Stimulated activated memory B cell treated with anti-CD40 and anti-IgM and Interleukin-4, amounts not matched to agents 10 μg/mL and 1 μg/mL and 100 μg/mL, for 72 hours (primary cell): ENCODE measurements at regions not wholly inside any gene's neighbourhood (a gene's known extent, or its start where the extent isn't known, plus 50 kb on each side); places are given as distances from the start of the nearest gene placed in this dataset.
"Not testable (repeated sequence)": the region's sequence is repeated elsewhere in the genome, so short reads cannot be mapped to it uniquely, and the experiment has no call there.

Source experiments
- ATAC-seq: fragments of 150-1000 bp; cut with Tn5 transposase; 2 replicates; pipeline ENCODE4 v1.10.0; 2021
- H3K27ac Mint-ChIP-seq: one replicate; pipeline ENCODE4 v1.8.0; 2022; ENCODE audit warnings: mild to moderate bottlenecking, mixed read lengths
- H3K27me3 Mint-ChIP-seq: one replicate; pipeline ENCODE4 v1.8.0; 2022; ENCODE audit warnings: mixed read lengths
- H3K36me3 Mint-ChIP-seq: one replicate; pipeline ENCODE4 v1.8.0; 2022; ENCODE audit warnings: mixed read lengths
- H3K4me1 Mint-ChIP-seq: one replicate; pipeline ENCODE4 v1.8.0; 2022; ENCODE audit warnings: mixed read lengths
- H3K4me3 Mint-ChIP-seq: one replicate; pipeline ENCODE4 v1.8.0; 2022; ENCODE audit warnings: mild to moderate bottlenecking, moderate library complexity, mixed read lengths
- H3K9me3 Mint-ChIP-seq: one replicate; pipeline ENCODE4 v1.8.0; 2022; ENCODE audit warnings: mixed read lengths

DNA sequence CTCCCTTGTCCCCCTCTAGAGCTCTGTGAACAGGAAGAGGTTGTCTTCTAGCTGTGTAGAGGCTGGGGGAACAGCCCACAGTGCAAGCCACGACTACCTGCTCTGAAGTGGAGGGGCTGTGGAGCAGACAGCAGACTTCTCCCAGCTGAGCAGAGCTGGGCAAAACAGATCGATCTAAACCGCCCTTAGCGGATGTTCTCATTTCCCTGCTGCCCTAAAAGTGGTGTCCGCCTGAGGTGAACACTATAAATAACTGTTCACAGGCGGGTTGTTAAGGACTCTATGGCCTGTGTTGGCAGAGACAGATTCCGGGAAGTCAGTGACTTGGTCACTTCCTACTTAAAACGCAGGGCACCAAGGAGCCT is 203.2 kb downstream of the RHOU start:
- H3K27me3 Mint-ChIP-seq, result peaks cover 34% of the 10 kb centered on the region
- no peak overlapping the region for H3K27ac Mint-ChIP-seq
- ATAC-seq, result no peak
- H3K4me1 Mint-ChIP-seq, result no peaks in the 10 kb centered on the region
- no peak overlapping the region for H3K4me3 Mint-ChIP-seq
- no peaks in the 10 kb centered on the region for H3K9me3 Mint-ChIP-seq
- H3K36me3 Mint-ChIP-seq, result no peaks in the 10 kb centered on the region

DNA sequence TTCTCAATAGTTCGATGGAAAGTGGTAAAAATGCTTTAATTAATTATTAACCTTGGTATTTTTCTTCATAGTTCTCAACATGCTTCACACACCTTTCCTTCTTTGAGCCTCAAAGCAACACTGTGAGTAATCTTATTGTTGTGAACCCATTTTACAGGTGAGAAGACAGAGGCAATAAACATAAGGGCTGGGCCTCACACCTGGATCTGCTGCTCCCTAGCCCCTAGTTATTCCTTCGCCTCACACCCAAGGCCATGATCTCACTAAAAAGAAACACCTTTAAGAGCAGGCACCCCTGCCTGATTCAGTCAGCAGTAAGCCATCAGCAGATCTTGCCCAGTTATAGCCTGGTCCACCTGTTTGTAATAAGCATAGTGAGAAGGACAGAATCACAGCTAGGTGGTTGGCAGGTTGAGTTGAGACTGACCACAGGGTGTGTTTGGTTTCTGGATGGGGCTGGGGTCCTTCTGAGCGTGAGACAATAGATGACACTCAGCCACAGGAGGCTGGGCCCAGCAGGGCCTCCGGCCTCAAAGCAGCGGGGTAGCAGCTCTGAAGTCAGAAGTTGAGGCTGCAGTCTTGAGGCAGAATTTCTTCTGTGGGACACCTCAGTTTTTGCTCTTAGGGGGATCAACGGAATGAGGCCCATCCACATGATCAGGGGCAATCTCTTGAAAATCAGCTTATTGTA is 203.9 kb downstream of the RHOU start:
- no peaks in the 10 kb centered on the region for H3K4me1 Mint-ChIP-seq
- no peak overlapping the region for H3K27ac Mint-ChIP-seq
- H3K9me3 Mint-ChIP-seq, result no peaks in the 10 kb centered on the region
- no peak overlapping the region for H3K4me3 Mint-ChIP-seq
- peak; percentile 6 for ATAC-seq
- no peaks in the 10 kb centered on the region for H3K36me3 Mint-ChIP-seq
- peaks cover 28% of the 10 kb centered on the region for H3K27me3 Mint-ChIP-seq

GRCh38 chr1:228939881-228940392 is 204.7 kb downstream of the RHOU start:
- Mint-ChIP-seq H3K27ac (no peak overlapping the region), H3K4me1 (no peaks in the 10 kb centered on the region), H3K4me3 (no peak overlapping the region), H3K36me3 (no peaks in the 10 kb centered on the region), H3K9me3 (no peaks in the 10 kb centered on the region), H3K27me3 (peaks cover 20% of the 10 kb centered on the region)
- no peak for ATAC-seq

DNA sequence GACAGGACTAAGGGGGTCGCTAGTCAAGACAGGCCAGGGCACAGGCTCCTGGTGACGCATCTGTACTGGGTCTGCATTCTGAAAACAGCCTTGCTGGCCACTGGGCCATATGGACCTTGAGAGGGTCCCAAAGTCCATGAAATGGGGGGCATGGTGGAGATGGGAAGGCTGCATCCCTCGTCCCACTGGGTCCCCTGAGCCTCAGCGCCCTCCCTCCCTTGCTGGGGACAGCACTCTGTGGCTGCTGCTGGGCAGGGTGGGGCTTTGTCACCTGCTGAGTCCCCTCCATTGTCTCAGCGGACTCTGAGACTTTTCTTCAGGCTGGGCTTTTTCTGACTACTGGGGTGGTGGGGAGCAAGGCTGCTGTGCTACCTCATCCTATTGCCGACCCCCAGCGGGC is 205.2 kb downstream of the RHOU start:
- H3K27ac Mint-ChIP-seq, result no peak overlapping the region
- no peaks in the 10 kb centered on the region for H3K9me3 Mint-ChIP-seq
- no peak for ATAC-seq
- no peak overlapping the region for H3K4me3 Mint-ChIP-seq
- peaks cover 17% of the 10 kb centered on the region for H3K27me3 Mint-ChIP-seq
- no peaks in the 10 kb centered on the region for H3K36me3 Mint-ChIP-seq
- no peaks in the 10 kb centered on the region for H3K4me1 Mint-ChIP-seq

- Mint-ChIP-seq H3K36me3 (no peaks in the 10 kb centered on the region), H3K4me3 (no peak overlapping the region), H3K27me3 (peaks cover 17% of the 10 kb centered on the region), H3K27ac (no peak overlapping the region), H3K9me3 (no peaks in the 10 kb centered on the region), H3K4me1 (no peaks in the 10 kb centered on the region)
- ATAC-seq, result no peak
Measured at GRCh38 chr1:228940926-228941325, 205.6 kb downstream of the RHOU start.

DNA sequence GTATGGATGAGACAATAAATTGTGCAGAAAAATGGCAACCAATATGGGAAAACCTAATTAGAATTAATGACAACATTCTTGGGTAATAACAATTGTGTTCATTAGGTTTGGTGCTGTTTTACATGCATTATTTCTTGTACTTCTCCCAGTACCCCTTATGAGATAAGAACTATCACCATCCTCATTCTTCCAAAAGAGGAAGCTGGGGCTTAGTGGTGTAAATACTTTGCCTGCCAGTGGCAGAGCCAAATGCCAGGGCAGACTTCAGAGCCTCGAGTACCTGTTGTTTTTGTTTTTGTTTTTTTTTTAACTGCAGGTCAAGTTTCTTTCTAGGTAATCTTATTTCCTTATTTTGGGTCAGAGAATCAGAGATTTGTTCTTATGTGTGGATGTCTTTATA is 206.4 kb downstream of the RHOU start:
- Mint-ChIP-seq H3K36me3 (no peaks in the 10 kb centered on the region), H3K9me3 (no peaks in the 10 kb centered on the region), H3K4me1 (no peaks in the 10 kb centered on the region), H3K27ac (no peak overlapping the region), H3K27me3 (peaks cover 11% of the 10 kb centered on the region), H3K4me3 (no peak overlapping the region)
- no peak for ATAC-seq

DNA sequence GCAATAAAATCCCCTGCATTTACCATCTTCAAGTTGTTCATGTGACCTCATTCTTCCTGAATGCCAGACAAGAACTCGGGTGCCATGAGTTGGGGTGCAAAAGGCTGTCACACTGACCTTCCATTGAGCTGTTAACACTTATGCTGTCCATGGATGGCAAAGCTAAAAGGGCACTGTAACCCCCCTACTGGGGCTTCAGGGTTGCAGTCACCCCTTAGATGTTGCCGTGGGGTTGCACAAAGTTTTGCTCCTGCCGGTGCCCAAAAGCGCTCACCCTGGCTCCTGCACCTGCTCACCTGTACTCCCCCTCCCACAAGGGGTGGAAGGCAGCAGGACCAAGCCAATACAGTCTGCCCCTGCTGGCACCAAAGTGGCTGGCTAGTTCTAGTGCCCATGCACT is 208.2 kb downstream of the RHOU start:
- Mint-ChIP-seq H3K27ac (no peak overlapping the region), H3K36me3 (no peaks in the 10 kb centered on the region), H3K27me3 (no peaks in the 10 kb centered on the region), H3K9me3 (no peaks in the 10 kb centered on the region), H3K4me3 (no peak overlapping the region), H3K4me1 (no peaks in the 10 kb centered on the region)
- no peak for ATAC-seq

DNA sequence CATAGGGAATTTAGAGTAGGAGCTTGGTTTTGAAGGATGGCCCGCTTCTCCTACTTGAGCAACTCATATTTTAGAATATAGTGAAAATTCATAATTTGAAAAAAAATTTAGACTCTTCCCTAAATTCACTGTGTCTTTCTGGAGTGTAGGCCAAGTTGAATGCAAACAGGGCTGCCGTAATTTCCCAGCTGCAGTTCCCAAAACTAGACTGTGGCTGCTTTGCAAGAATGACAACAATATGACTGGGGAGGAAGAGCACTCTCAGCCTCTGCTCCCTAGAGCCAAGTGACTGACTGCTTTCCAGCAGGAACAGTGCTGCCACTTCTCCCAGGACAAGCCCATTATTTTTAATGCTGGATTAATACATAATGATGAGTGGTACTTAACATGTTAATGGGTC is 209.0 kb downstream of the RHOU start:
- no peak for ATAC-seq
- Mint-ChIP-seq H3K27me3 (no peaks in the 10 kb centered on the region), H3K4me3 (no peak overlapping the region), H3K4me1 (no peaks in the 10 kb centered on the region), H3K36me3 (no peaks in the 10 kb centered on the region), H3K9me3 (no peaks in the 10 kb centered on the region), H3K27ac (no peak overlapping the region)

DNA sequence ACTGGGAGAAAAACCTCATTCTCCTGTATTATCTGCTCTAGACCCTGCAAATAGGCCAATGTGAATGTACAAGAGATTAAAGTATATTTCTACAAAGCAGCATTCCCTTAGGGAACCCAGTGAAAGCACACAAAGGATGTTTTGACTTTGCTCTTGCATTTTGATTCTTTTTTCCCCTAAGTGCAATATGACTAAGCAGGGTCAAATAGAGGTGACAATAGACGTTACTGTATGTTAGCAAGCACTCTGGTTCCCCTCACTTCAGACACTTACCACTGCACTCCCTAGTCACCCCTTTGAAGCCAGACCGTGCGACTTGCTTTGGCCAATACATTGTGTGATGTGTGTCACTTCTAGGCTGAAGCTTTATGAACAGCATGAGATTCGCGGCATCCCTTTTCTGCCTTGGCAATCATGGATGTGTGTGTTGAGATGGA is 209.7 kb downstream of the RHOU start:
- H3K36me3 Mint-ChIP-seq, result no peaks in the 10 kb centered on the region
- no peaks in the 10 kb centered on the region for H3K27me3 Mint-ChIP-seq
- H3K9me3 Mint-ChIP-seq, result no peaks in the 10 kb centered on the region
- no peak for ATAC-seq
- H3K27ac Mint-ChIP-seq, result no peak overlapping the region
- H3K4me1 Mint-ChIP-seq, result no peaks in the 10 kb centered on the region
- H3K4me3 Mint-ChIP-seq, result no peak overlapping the region

GRCh38 chr1:228945885-228946284 is 210.6 kb downstream of the RHOU start:
- Mint-ChIP-seq H3K36me3 (no peaks in the 10 kb centered on the region), H3K4me3 (no peak overlapping the region), H3K4me1 (no peaks in the 10 kb centered on the region), H3K27ac (no peak overlapping the region), H3K27me3 (no peaks in the 10 kb centered on the region), H3K9me3 (no peaks in the 10 kb centered on the region)
- ATAC-seq, result no peak

- H3K27ac Mint-ChIP-seq, H3K9me3 Mint-ChIP-seq, H3K27me3 Mint-ChIP-seq: not testable (repeated sequence)
Measured at GRCh38 chr1:228949617-228950016, 214.3 kb downstream of the RHOU start.

DNA sequence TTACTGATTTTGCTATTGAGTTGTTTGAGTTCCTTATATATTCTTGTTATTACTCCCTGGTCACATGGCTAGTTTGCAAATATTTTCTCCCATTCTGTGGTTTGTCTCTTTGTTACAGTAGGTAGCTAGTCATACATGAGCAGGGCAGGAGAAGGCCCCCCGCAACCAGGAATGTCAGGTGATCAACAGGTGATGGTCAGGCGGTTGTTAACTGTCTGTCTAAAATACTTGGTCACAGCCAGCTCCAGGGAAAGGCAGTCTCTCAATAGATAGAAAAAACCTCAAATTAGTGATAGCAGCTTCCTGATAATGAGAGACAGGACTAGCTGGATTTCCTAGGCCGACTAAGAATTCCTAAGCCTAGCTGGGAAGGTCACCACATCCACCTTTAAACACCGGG is 217.9 kb downstream of the RHOU start:
- Mint-ChIP-seq H3K36me3 (no peaks in the 10 kb centered on the region), H3K27ac (no peak overlapping the region), H3K4me1 (no peaks in the 10 kb centered on the region), H3K27me3 (no peaks in the 10 kb centered on the region), H3K4me3 (no peak overlapping the region), H3K9me3 (no peaks in the 10 kb centered on the region)
- ATAC-seq, result no peak

More at GRCh38 chr1:228949617-228950016, 214.3 kb downstream of the RHOU start:
- not testable (repeated sequence) for H3K36me3 Mint-ChIP-seq, H3K4me1 Mint-ChIP-seq, H3K4me3 Mint-ChIP-seq, ATAC-seq

- ATAC-seq, H3K9me3 Mint-ChIP-seq, H3K36me3 Mint-ChIP-seq, H3K4me1 Mint-ChIP-seq, H3K27me3 Mint-ChIP-seq, H3K4me3 Mint-ChIP-seq, H3K27ac Mint-ChIP-seq: not testable (repeated sequence)
Measured at GRCh38 chr1:228953808-228954207, 218.5 kb downstream of the RHOU start.

GRCh38 chr1:228955691-228956090 is 220.4 kb downstream of the RHOU start:
- no peaks in the 10 kb centered on the region for H3K9me3 Mint-ChIP-seq
- no peaks in the 10 kb centered on the region for H3K4me1 Mint-ChIP-seq
- H3K27ac Mint-ChIP-seq, result no peak overlapping the region
- H3K36me3 Mint-ChIP-seq, result no peaks in the 10 kb centered on the region
- H3K4me3 Mint-ChIP-seq, result no peak overlapping the region
- no peak for ATAC-seq
- no peaks in the 10 kb centered on the region for H3K27me3 Mint-ChIP-seq

GRCh38 chr1:228956864-228957263 is 221.6 kb downstream of the RHOU start:
- Mint-ChIP-seq H3K9me3 (no peaks in the 10 kb centered on the region), H3K4me3 (no peak overlapping the region), H3K27ac (no peak overlapping the region)

DNA sequence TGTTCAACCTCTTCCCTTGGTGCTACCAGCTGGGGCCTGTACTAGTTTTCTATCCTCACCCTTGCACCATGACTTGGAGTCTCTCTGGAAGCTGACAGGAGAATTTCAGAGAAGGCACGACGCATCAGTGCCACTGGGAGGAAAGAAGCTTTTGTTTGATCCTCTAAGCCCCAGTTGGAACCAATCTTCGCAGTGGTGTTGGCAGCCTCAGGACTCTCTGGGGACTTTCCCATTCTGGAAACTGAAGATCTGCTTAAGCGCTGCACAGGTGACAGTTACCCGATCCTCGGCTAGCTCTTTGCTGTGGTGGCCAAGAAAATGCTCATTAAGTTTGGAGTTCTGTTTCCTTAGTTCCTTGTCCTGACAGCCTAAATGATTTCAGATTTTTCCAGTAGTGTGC is 222.3 kb downstream of the RHOU start:
- H3K27me3 Mint-ChIP-seq, result no peaks in the 10 kb centered on the region
- H3K27ac Mint-ChIP-seq, result no peak overlapping the region
- no peak for ATAC-seq
- H3K36me3 Mint-ChIP-seq, result no peaks in the 10 kb centered on the region
- H3K4me3 Mint-ChIP-seq, result no peak overlapping the region
- no peaks in the 10 kb centered on the region for H3K9me3 Mint-ChIP-seq
- H3K4me1 Mint-ChIP-seq, result no peaks in the 10 kb centered on the region

More at GRCh38 chr1:228956864-228957263, 221.6 kb downstream of the RHOU start:
- H3K36me3 Mint-ChIP-seq, result no peaks in the 10 kb centered on the region
- no peak for ATAC-seq
- no peaks in the 10 kb centered on the region for H3K4me1 Mint-ChIP-seq
- H3K27me3 Mint-ChIP-seq, result no peaks in the 10 kb centered on the region
